NT2/D1 (cell line): ENCODE measurements at regions not wholly inside any gene's neighbourhood (a gene's known extent, or its start where the extent isn't known, plus 50 kb on each side); places are given as distances from the start of the nearest gene placed in this dataset.

ENCODE experiments used
- YY1 ChIP-seq: IDR thresholded peaks from 2 replicates; pipeline ENCODE4 v1.6.1; 2011; ENCODE audit not compliant: insufficient read length, insufficient read depth
- ZNF274 ChIP-seq: IDR thresholded peaks from 2 replicates; pipeline ENCODE4 v1.6.1; 2011; ENCODE audit warnings: mild to moderate bottlenecking, low read depth, low read length

DNA sequence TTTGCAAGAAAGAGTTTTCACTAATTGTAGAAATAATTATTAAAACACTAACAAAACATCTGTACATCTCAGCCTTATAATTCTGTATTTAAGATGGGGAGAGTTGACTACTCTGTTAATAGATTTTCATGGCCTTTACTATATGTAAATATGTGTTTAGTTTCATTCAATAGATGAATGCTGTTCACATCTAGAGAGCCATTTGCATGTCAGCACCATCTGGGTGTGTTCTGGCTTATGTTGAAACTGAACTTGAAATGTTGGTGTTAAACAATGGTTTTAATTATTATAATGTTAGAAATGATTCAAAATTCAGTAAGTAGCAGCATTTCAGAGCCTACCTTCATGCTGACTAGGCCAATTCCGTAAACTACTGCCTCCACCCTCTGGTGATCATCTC is 102.5 kb upstream of the ADAD1 start:
- TF ChIP-seq ZNF274 (no peak), YY1 (no peak)
